ENCODE measurements at regions not wholly inside any gene's neighbourhood (a gene's known extent, or its start where the extent isn't known, plus 50 kb on each side); places are given as distances from the start of the nearest gene placed in this dataset.

- TF ChIP-seq CTCF (IDR thresholded peaks at IDR 0.05) (no peak), EP300 (IDR thresholded peaks at IDR 0.05) (no peak), POLR2AphosphoS5 (IDR thresholded peaks at IDR 0.05) (no peak), POLR2A (IDR thresholded peaks at IDR 0.05) (no peak)
- 73 to 86% (median 82%) methylated on average over 2 of the region's 2 CpGs for WGBS, 5 donors
- H3K27ac ChIP-seq: no peak overlapping the region
- H3K36me3 ChIP-seq: no peaks in the 10 kb centered on the region
- intact Hi-C loops (cut with DNase I; ENCODE audit: low total_unique reads): no loop called here
- no peak for DNase-seq
- H3K9me3 ChIP-seq: no peaks in the 10 kb centered on the region
- no peaks in the 10 kb centered on the region for H3K4me1 ChIP-seq
- no peaks in the 10 kb centered on the region for H3K27me3 ChIP-seq
- no peak overlapping the region for H3K4me3 ChIP-seq
Observed at GRCh38 chr7:96822824-96823223, 113.2 kb upstream of the SEM1 start.

GRCh38 chr7:96823274-96823673 is 113.6 kb upstream of the SEM1 start:
- Histone ChIP-seq H3K27ac (no peak overlapping the region), H3K4me3 (no peak overlapping the region), H3K27me3 (no peaks in the 10 kb centered on the region), H3K36me3 (no peaks in the 10 kb centered on the region), H3K4me1 (no peaks in the 10 kb centered on the region), H3K9me3 (no peaks in the 10 kb centered on the region)
- TF ChIP-seq POLR2AphosphoS5 (IDR thresholded peaks at IDR 0.05) (no peak), EP300 (IDR thresholded peaks at IDR 0.05) (no peak), CTCF (IDR thresholded peaks at IDR 0.05) (no peak), POLR2A (IDR thresholded peaks at IDR 0.05) (no peak)
- no peak for DNase-seq
- intact Hi-C loops (cut with DNase I; ENCODE audit: low total_unique reads): no loop called here
- 55 to 73% (median 62%) methylated on average over 4 of the region's 4 CpGs for WGBS, 5 donors

GRCh38 chr7:96824686-96825085 is 115.0 kb upstream of the SEM1 start:
- H3K36me3 ChIP-seq: no peaks in the 10 kb centered on the region

GRCh38 chr7:96825285-96825684 is 115.6 kb upstream of the SEM1 start:
- Histone ChIP-seq H3K4me1 (no peaks in the 10 kb centered on the region), H3K9me3 (no peaks in the 10 kb centered on the region), H3K4me3 (no peak overlapping the region), H3K27me3 (no peaks in the 10 kb centered on the region), H3K36me3 (no peaks in the 10 kb centered on the region), H3K27ac (no peak overlapping the region)
- 78 to 92% (median 84%) methylated on average over 2 of the region's 2 CpGs for WGBS, 5 donors
- intact Hi-C loops (cut with DNase I; ENCODE audit: low total_unique reads): no loop called here
- DNase-seq: no peak
- no peak for TF ChIP-seq EP300 (IDR thresholded peaks at IDR 0.05)
- no peak for TF ChIP-seq POLR2AphosphoS5 (IDR thresholded peaks at IDR 0.05)
- no peak for TF ChIP-seq POLR2A (IDR thresholded peaks at IDR 0.05)
- no peak for TF ChIP-seq CTCF (IDR thresholded peaks at IDR 0.05)

More at GRCh38 chr7:96824686-96825085, 115.0 kb upstream of the SEM1 start:
- Histone ChIP-seq H3K4me3 (no peak overlapping the region), H3K27me3 (no peaks in the 10 kb centered on the region), H3K27ac (no peak overlapping the region), H3K4me1 (no peaks in the 10 kb centered on the region), H3K9me3 (no peaks in the 10 kb centered on the region)
- intact Hi-C loops (cut with DNase I; ENCODE audit: low total_unique reads): no loop called here
- 45 to 81% (median 72%) methylated on average over 1 of the region's 1 CpG for WGBS, 5 donors
- TF ChIP-seq POLR2AphosphoS5 (IDR thresholded peaks at IDR 0.05): no peak
- no peak for TF ChIP-seq EP300 (IDR thresholded peaks at IDR 0.05)
- TF ChIP-seq POLR2A (IDR thresholded peaks at IDR 0.05): no peak
- no peak for TF ChIP-seq CTCF (IDR thresholded peaks at IDR 0.05)
- DNase-seq: no peak

All from stomach (tissue), 8 donors.